PC-3 (cell line): ENCODE measurements at regions not wholly inside any gene's neighbourhood (a gene's known extent, or its start where the extent isn't known, plus 50 kb on each side); places are given as distances from the start of the nearest gene placed in this dataset.

Experiments used
- CTCF ChIP-seq: fragments of 300-600 bp; sonication (generic); conservative IDR thresholded peaks from 2 replicates; pipeline ENCODE4 v1.5.1; 2017; ENCODE audit warnings: antibody characterized with exemption, low read depth, mild to moderate bottlenecking, low read length
- EZH2 ChIP-seq: fragments of 300-600 bp; sonication (generic); IDR thresholded peaks from one replicate; pipeline ENCODE4 v1.6.1; 2017; ENCODE audit warnings: antibody characterized with exemption, mild to moderate bottlenecking, low read length; ENCODE audit not compliant: unreplicated experiment

GRCh38 chr15:81642451-81642990 lies 268.5 kb upstream of the TMC3 start:
- no peak for TF ChIP-seq CTCF
- TF ChIP-seq EZH2 = no peak
